ENCODE measurements at regions not wholly inside any gene's neighbourhood (a gene's known extent, or its start where the extent isn't known, plus 50 kb on each side); places are given as distances from the start of the nearest gene placed in this dataset.

GRCh38 chr13:74424455-74424854, 290.3 kb upstream of the KLF12 start:
- Histone ChIP-seq H3K79me2 (ENCODE audit: control insufficient read depth in 1 of 2, insufficient read depth in 2 of 2, low read length in 2 of 2) (no peaks in the 10 kb centered on the region), H2AFZ (ENCODE audit: low read length) (no peak overlapping the region), H3K9me3 (ENCODE audit: insufficient read depth in 2 of 2, low read depth in 1 of 2, low read length in 1 of 2) (no peaks in the 10 kb centered on the region), H3K27me3 (replicated peaks in 1 of 4; ENCODE audit: control insufficient read depth in 3 of 4, extremely low read depth in 1 of 4, insufficient read depth in 3 of 4, low read length in 3 of 4) (no peaks in the 10 kb centered on the region), H3K4me1 (replicated peaks in 1 of 4; ENCODE audit: control insufficient read depth in 3 of 4, insufficient read depth in 4 of 4, low read length in 3 of 4) (0 out of 7 replicates have a peak, but pooled peaks cover 0 to 2% (median 0%) of the 10 kb centered on the region in 4 experiments), H3K23ac (ENCODE audit: insufficient read length) (no peak overlapping the region), H2BK5ac (ENCODE audit: low read depth, low read length) (no peak overlapping the region), H3K56ac (replicated peaks; ENCODE audit: insufficient read length, low read depth, low read length) (no peak overlapping the region), H2BK20ac (ENCODE audit: low read length) (no peak overlapping the region), H3K79me1 (ENCODE audit: low read depth, low read length) (no peaks in the 10 kb centered on the region), H3K36me3 (ENCODE audit: control insufficient read depth in 2 of 4, insufficient read depth in 4 of 4, low read length in 3 of 4) (no peaks in the 10 kb centered on the region), H3K4me3 (ENCODE audit: extremely low read depth in 1 of 4, insufficient read depth in 2 of 4, low read depth in 3 of 4, low read length in 4 of 4) (no peak overlapping the region), H2BK15ac (ENCODE audit: low read length) (no peak overlapping the region), H4K91ac (replicated peaks; ENCODE audit: insufficient read length, low read length) (no peak overlapping the region), H3K18ac (ENCODE audit: extremely low read depth, low read length) (no peak overlapping the region), H4K20me1 (replicated peaks in 1 of 2; ENCODE audit: control insufficient read depth in 1 of 2, insufficient read depth in 2 of 2, low read length in 2 of 2) (no peaks in the 10 kb centered on the region), H3K27ac (ENCODE audit: low read depth, low read length) (no peak overlapping the region), H2BK12ac (ENCODE audit: low read depth, low read length) (no peak overlapping the region), H3K4me2 (ENCODE audit: insufficient read depth in 1 of 2, low read depth in 2 of 2, low read length in 2 of 2) (no peak overlapping the region), H3K23me2 (ENCODE audit: low read depth, low read length) (no peaks in the 10 kb centered on the region), H2AK5ac (ENCODE audit: low read depth, low read length) (no peak overlapping the region), H4K8ac (ENCODE audit: extremely low read depth, insufficient read depth, low read length) (no peak overlapping the region), H3K4ac (replicated peaks; ENCODE audit: insufficient read length, low read depth, low read length) (no peak overlapping the region), H3K9ac (replicated peaks in 1 of 4; ENCODE audit: extremely low read depth in 1 of 4, low read depth in 3 of 4, low read length in 3 of 4) (no peak overlapping the region), H3K14ac (ENCODE audit: insufficient read length) (no peak overlapping the region), H4K5ac (ENCODE audit: insufficient read length, low read depth, low read length) (no peak overlapping the region), H2BK120ac (replicated peaks; ENCODE audit: low read depth, low read length) (no peak overlapping the region)
- no peak for FAIRE-seq
- CTCF ChIA-PET (ENCODE audit: partially characterized antibody) = no interaction called here
- POLR2A ChIA-PET (ENCODE audit: partially characterized antibody) = no interaction called here
- WGBS, 2 experiments (ENCODE audit: extremely low coverage in 1 of 2, insufficient coverage in 1 of 2, insufficient read length in 1 of 2, insufficient replicate concordance in 2 of 2, low coverage in 1 of 2, low lambda C conversion rate in 2 of 2, missing lambda C conversion rate in 1 of 2) = 94% methylated on average over 3 of the region's 3 CpGs; no CpG with 5 or more reads in 1 of the 2 experiments
- no peak for DNase-seq (ENCODE audit: low read depth in 1 of 2, low spot score in 2 of 2)
- no peak for TF ChIP-seq EP300 (IDR thresholded peaks at IDR 0.05; ENCODE audit: borderline replicate concordance in 1 of 2, low read depth in 2 of 2, low read length in 2 of 2)
- TF ChIP-seq POLR2AphosphoS5 (IDR thresholded peaks at IDR 0.05; ENCODE audit: low read depth, low read length) = no peak
- no peak for TF ChIP-seq SIN3A (conservative IDR thresholded peaks at IDR 0.05 in 1 of 2, IDR thresholded peaks at IDR 0.05 in 1 of 2; ENCODE audit: low read depth in 1 of 2, low read length in 2 of 2)
- TF ChIP-seq EZH2 (IDR thresholded peaks at IDR 0.05; ENCODE audit: low read depth, low read length, severe bottlenecking) = no peak
- no peak for TF ChIP-seq CREB1 (IDR thresholded peaks at IDR 0.05)
- no peak for TF ChIP-seq NRF1 (IDR thresholded peaks at IDR 0.05; ENCODE audit: low read depth, low read length)
- no peak for TF ChIP-seq KDM4A (IDR thresholded peaks at IDR 0.05; ENCODE audit: low read depth, low read length, severe bottlenecking)
- TF ChIP-seq CBX8 (IDR thresholded peaks at IDR 0.05; ENCODE audit: borderline replicate concordance, low read depth, low read length) = no peak
- no peak for TF ChIP-seq CBX5 (IDR thresholded peaks at IDR 0.05; ENCODE audit: low read depth, low read length)
- no peak for TF ChIP-seq GTF2F1 (IDR thresholded peaks at IDR 0.05; ENCODE audit: borderline replicate concordance, low read depth, low read length)
- TF ChIP-seq E2F6 (IDR thresholded peaks at IDR 0.05) = no peak
- no peak for TF ChIP-seq RNF2 (IDR thresholded peaks at IDR 0.05; ENCODE audit: borderline replicate concordance, low read depth, low read length, missing control alignments, poor library complexity, severe bottlenecking)
- TF ChIP-seq RAD21 (IDR thresholded peaks at IDR 0.05 in 1 of 2, conservative IDR thresholded peaks at IDR 0.05 in 1 of 2; ENCODE audit: low read depth in 2 of 2, low read length in 2 of 2) = no peak
